ENCODE measurements at regions not wholly inside any gene's neighbourhood (a gene's known extent, or its start where the extent isn't known, plus 50 kb on each side); places are given as distances from the start of the nearest gene placed in this dataset.

DNA sequence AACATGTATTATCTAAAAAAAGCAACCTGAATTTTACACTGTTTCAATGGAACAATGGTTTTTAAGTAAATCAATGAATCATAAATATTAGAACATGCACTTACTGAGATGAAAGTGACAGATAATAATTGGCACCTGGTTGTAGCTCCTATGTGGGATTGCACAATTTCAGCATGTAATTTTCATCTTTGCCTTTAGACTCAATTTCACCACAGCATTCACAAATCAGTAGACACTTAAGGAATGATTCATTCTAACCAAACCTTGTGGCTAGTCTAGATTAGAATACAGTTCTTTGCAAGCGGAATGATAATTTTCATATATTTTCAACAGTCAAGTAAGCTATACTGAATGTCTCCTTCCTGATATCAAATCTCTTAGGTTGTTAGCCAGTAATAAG is 853.4 kb downstream of the KCNT2 start:
- DNase-seq (ENCODE audit: low read depth) = no peak
- TF ChIP-seq, protein P1, sequence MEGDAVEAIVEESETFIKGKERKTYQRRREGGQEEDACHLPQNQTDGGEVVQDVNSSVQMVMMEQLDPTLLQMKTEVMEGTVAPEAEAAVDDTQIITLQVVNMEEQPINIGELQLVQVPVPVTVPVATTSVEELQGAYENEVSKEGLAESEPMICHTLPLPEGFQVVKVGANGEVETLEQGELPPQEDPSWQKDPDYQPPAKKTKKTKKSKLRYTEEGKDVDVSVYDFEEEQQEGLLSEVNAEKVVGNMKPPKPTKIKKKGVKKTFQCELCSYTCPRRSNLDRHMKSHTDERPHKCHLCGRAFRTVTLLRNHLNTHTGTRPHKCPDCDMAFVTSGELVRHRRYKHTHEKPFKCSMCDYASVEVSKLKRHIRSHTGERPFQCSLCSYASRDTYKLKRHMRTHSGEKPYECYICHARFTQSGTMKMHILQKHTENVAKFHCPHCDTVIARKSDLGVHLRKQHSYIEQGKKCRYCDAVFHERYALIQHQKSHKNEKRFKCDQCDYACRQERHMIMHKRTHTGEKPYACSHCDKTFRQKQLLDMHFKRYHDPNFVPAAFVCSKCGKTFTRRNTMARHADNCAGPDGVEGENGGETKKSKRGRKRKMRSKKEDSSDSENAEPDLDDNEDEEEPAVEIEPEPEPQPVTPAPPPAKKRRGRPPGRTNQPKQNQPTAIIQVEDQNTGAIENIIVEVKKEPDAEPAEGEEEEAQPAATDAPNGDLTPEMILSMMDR (IDR thresholded peaks at IDR 0.05; ENCODE audit: insufficient read depth, low read depth, low read length, missing control alignments) = no peak
- no peak overlapping the region for H3K4me3 ChIP-seq (ENCODE audit: low read depth, low read length)

DNA sequence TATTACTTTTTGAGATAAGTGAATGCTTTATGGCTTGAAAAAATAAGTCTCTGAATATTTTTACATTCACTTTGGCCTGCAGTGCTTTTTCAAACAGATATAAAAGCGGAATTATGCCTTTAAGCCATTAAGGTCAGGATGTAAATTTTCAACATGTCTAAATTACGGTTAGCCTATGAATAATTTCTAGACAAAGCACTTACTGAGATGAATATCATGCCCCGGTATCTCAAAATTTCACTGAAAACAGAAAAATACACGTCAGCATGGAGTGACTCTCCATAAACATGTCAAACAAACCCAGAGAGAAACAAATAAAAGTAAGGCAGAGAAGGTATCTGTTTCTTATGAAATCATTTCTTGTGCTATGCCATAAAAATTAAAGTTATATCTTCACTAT is 853.9 kb downstream of the KCNT2 start:
- no peak for DNase-seq (ENCODE audit: low read depth)
- TF ChIP-seq, protein P1 (IDR thresholded peaks at IDR 0.05; ENCODE audit: insufficient read depth, low read depth, low read length, missing control alignments) = no peak
- no peak overlapping the region for H3K4me3 ChIP-seq (ENCODE audit: low read depth, low read length)

DNA sequence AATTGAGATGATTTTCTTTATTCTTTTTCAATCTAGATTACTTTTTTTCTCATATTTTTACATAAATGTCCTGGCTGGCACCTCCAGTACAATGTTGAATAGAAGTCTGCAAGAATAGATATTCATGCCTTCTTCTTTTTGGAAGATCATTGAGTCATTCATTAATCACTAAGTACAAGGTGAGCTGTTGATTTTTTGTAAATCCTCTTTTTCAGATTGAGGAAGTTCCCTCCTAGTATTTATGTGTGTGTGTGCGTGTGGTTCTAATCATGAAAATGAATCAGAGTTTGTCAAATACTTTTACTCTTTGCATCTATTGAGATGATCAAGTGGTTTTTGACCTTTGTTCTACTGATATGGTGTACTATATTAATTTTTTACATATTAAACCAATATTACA is 859.3 kb downstream of the KCNT2 start:
- TF ChIP-seq, protein P1 (IDR thresholded peaks at IDR 0.05; ENCODE audit: insufficient read depth, low read depth, low read length, missing control alignments) = no peak
- no peak overlapping the region for H3K4me3 ChIP-seq (ENCODE audit: low read depth, low read length)
- DNase-seq (ENCODE audit: low read depth) = no peak

DNA sequence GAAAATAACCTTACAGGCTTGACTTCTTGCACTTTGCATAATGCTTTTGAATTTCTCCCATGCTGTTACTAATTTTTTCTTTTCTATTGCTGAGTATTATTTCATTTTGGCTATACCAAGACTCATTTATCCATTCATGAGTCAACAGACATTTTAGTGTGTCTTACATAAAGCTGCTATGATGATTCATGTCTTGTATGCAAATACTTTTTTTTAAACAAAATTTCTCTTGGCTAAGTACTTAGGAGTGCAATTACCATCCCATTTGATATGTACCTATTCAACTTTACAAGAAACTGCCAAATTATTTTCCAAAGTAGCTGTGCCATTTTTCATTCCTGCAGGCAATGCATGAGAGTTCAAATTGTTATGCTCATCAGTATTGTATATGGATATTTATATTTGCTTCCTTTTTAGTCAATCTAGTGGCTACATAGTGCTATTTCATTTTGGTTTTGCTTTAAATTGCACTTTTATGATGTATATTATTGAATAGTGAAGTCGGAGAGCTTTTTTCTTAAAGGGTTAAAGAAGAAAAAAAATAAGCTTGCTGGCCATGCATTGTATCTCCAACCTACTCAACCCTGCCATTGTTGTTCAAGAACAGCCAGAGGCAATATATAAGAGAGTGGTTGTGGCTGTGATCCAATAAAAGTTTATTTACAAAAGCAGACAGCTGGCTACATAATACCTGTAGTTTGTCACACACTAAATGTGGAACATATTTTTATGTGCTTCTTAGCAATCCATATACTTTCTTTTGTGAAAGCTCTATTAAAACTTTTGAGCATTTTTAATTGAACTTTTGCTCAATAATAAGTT is 862.8 kb downstream of the KCNT2 start:
- no peak overlapping the region for H3K4me3 ChIP-seq (ENCODE audit: low read depth, low read length)
- DNase-seq (ENCODE audit: low read depth) = no peak
- TF ChIP-seq, protein P1 (IDR thresholded peaks at IDR 0.05; ENCODE audit: insufficient read depth, low read depth, low read length, missing control alignments) = no peak

DNA sequence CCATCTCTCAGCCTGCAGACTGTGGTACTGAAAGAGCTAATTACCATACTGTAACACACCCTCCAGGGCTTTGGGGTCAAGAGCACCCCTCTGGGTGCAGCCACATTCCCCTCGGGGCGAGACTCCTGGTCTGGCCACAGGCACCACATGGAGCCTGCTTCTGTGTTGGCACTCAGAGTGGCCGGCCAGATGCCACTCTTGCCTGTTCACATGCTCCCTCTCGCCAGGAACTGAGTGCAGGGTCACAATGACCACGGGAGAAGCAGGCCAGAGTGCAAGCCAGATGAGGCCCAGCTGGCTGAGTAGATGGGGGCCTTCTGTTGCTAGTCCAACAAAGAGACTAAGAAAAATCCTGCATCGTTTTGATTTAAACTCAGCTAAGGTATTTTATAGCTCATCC is 864.0 kb downstream of the KCNT2 start:
- TF ChIP-seq, protein P1 (IDR thresholded peaks at IDR 0.05; ENCODE audit: insufficient read depth, low read depth, low read length, missing control alignments) = no peak
- no peak overlapping the region for H3K4me3 ChIP-seq (ENCODE audit: low read depth, low read length)
- DNase-seq (ENCODE audit: low read depth) = no peak

DNA sequence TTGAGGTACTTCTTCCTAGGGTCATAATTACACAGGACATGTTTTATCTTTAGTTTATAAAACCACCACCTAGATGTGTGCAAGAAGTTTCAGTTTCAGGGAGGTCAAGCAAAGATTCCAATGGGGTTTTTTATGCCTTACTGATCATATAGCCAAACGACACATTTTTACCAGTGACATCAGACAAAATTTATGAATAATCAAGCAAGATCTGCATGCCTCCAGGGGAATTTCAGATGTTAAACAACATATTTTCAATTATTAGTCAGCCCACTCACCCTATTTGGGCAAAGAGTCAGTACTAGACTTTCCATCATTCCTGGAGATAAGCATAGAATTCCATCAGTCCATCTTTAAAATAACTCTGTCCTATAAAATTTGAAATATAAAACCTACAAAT is 867.4 kb downstream of the KCNT2 start:
- no peak overlapping the region for H3K4me3 ChIP-seq (ENCODE audit: low read depth, low read length)
- DNase-seq (ENCODE audit: low read depth) = no peak
- TF ChIP-seq, protein P1 (IDR thresholded peaks at IDR 0.05; ENCODE audit: insufficient read depth, low read depth, low read length, missing control alignments) = no peak
